Kidney epithelial cell (primary cell): ENCODE measurements at regions not wholly inside any gene's neighbourhood (a gene's known extent, or its start where the extent isn't known, plus 50 kb on each side); places are given as distances from the start of the nearest gene placed in this dataset.

ENCODE experiments used
- DNase-seq: peaks from one replicate; pipeline ENCODE4 v3.0.0-alpha.2; 2010; ENCODE audit warnings: low read depth
- H3K27me3 ChIP-seq: 2 replicates; pipeline ENCODE4 v1.6.0; 2011; ENCODE audit warnings: low read length; ENCODE audit not compliant: control insufficient read depth, insufficient read depth
- H3K36me3 ChIP-seq: 2 replicates; pipeline ENCODE4 v1.5.1; 2011; ENCODE audit warnings: low read length; ENCODE audit not compliant: control insufficient read depth, insufficient read depth
- H3K4me3 ChIP-seq: 2 replicates; pipeline ENCODE4 v1.5.1; 2011; ENCODE audit warnings: low read depth, mild to moderate bottlenecking, control low read depth, low read length
- TF ChIP-seq, protein P1 (sequence below): IDR thresholded peaks from 2 replicates; pipeline ENCODE4 v1.5.1; 2011; ENCODE audit warnings: mild to moderate bottlenecking, moderate library complexity, low read length, control low read depth, inconsistent platforms; ENCODE audit not compliant: insufficient read depth, poor library complexity, severe bottlenecking

DNA sequence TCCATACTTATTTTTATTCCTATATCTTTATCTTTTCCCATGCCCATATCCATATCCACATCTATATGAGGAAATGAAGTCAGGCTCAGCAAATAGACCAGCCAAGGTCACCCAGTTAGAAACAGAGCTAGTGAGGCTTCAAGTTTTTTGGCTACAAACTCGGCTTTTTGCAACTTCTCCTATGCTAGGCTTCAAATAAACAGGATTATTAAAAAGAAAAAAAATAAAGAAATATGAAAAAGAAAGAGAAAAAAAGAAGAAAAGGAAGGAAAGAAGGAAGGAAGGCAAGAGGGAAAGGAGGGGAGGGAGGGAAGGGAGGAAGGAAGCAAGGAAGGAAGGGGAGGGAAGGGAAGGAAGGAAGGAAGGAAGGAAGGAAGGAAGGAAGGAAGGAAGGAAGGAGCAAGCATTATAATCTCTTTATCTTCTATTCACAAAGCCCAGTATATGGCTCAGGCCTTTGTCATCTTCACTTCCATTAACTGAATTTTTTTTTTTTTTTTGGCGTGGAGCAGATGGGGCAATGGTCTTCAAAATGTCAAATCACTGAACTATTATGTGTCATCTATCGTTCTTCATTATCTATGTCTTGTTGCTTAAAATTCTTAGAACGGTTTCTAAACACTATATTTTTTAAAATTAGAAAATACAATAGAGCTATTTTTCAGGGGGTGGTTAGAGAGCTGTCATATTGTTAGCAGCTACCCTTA is 418.2 kb downstream of the VRK1 start:
- peaks cover 5% of the 10 kb centered on the region for H3K27me3 ChIP-seq
- H3K4me3 ChIP-seq: no peak overlapping the region
- no peak for DNase-seq
- TF ChIP-seq, protein P1, sequence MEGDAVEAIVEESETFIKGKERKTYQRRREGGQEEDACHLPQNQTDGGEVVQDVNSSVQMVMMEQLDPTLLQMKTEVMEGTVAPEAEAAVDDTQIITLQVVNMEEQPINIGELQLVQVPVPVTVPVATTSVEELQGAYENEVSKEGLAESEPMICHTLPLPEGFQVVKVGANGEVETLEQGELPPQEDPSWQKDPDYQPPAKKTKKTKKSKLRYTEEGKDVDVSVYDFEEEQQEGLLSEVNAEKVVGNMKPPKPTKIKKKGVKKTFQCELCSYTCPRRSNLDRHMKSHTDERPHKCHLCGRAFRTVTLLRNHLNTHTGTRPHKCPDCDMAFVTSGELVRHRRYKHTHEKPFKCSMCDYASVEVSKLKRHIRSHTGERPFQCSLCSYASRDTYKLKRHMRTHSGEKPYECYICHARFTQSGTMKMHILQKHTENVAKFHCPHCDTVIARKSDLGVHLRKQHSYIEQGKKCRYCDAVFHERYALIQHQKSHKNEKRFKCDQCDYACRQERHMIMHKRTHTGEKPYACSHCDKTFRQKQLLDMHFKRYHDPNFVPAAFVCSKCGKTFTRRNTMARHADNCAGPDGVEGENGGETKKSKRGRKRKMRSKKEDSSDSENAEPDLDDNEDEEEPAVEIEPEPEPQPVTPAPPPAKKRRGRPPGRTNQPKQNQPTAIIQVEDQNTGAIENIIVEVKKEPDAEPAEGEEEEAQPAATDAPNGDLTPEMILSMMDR: no peak
- no peaks in the 10 kb centered on the region for H3K36me3 ChIP-seq

DNA sequence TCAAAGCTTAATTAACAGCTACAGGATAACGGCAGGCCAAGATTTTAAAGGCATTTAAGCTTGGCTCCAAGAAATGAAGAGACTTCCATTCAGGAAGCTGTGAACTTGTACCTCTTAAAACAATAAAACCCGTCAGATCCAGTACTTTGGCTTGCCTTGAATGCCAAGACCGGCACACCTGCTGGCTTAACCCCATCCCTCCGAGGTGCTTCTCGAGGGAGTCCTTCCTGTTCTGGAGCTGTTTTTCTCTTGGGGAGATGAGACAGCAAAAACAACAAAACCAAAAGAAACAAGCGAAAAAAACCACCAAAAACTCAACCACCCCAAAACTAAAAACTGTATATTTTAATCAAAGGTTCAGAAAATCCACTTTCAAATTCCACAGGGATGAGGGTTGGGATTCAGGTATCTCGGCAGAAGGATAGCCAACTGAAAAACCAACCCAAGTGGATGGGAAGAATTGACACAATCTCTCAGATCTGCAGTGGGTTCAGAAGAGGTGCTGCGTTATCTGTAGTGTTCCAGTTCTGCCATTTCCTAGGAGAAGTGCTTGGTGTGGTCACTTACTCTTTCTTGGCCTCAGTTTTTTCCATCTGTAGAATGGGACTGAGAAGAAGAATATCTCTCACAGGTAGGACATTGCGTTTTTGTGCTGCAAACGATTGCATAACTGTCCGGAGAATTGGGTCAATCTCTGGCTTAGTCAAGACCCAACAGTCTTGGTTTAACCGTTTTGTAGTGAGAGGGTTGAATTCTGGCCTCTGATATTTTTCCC is 420.1 kb downstream of the VRK1 start:
- TF ChIP-seq, protein P1: no peak
- no peak for DNase-seq
- Histone ChIP-seq H3K27me3 (peaks cover 5% of the 10 kb centered on the region), H3K4me3 (no peak overlapping the region), H3K36me3 (no peaks in the 10 kb centered on the region)

DNA sequence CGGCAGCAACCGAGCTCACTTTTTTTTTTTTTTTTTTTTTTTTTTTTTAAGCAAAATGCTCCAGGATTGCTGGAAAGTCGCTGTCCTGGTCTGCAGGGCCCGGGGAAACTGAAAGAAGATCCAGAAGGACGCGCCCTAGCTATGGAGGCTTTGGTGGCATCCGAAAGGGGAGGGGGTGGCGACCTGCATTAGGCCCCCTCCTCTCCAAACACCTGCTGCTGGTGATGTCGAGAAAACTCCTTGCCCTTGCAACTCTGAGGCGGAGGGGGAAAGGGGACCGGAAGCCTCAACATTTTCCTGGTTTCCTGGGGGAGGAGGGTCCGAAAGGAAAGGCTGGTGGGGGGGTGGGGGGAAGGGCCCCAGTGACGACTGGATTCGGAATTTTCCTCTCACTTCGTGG is 421.1 kb downstream of the VRK1 start:
- peak overlapping the region; percentile 45 for H3K4me3 ChIP-seq
- DNase-seq: no peak
- H3K36me3 ChIP-seq: no peaks in the 10 kb centered on the region
- TF ChIP-seq, protein P1: no peak
- peaks cover 5% of the 10 kb centered on the region for H3K27me3 ChIP-seq

DNA sequence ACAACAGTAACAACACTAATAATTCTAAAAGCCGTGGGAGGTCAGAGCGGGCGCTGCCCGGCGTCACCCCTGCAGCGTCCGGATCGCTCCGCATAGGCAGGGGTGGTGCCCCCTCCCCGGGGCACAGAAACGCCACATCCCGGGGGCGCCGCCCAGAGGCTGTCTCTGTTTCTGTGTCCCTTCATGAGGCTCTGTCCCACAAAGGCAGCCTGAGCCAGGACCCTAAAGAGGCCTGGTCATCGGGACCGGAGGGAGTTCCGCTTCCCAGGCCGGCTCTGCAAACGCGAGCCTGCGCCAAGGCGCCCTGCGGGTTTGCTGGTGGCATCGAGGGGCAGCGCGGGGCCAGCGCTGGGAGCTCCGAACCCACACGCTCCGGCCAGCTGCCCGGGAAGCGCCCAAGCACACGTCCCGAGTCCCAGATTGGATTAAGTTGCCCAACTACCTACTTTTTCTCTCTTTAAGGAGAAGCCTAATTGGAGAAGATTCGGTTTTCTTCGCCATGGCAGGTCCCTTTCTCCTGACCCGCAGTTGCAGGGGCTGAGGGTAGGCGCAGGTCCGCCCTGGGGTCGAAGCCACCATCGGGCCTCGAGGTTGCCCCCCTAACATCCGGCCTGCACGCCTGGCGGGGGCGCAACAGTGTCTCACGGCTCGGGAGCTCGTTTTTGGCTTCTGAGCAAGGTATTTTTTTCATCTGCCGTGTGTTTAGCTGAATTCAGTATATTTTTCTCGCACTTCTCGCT is 421.7 kb downstream of the VRK1 start:
- no peaks in the 10 kb centered on the region for H3K36me3 ChIP-seq
- peaks cover 5% of the 10 kb centered on the region for H3K27me3 ChIP-seq
- H3K4me3 ChIP-seq: peak overlapping the region; percentile 45
- DNase-seq: no peak
- TF ChIP-seq, protein P1: peak; percentile 25

DNA sequence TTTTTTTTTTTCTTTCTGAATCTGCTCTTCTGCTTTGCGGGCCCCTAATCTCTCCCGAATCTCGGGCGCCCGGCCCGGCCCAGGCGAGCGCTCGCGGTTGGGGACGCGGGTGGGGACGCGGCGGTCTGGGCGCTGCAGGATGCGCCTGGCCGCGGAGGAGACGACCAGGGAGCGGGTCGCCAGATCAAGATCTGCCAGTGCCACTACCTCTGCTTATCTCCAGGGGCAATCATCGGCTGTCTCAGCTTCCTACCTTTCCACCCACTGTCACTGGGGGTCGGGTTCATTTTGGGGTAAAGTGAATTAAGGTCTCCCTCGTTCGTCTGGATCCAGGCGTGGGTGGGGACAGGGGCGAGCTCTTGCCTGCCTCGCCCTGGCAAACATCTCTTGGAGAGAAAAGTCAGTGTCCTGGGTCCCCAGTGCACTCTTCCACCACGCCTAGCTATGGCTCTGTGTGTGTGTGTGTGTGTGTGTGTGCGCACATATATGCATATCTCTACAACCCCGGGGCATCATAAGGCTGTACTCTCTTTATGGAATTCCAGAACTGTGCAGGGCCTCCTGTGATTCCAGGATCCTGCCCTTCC is 422.3 kb downstream of the VRK1 start:
- peaks cover 5% of the 10 kb centered on the region for H3K27me3 ChIP-seq

More for the DNA sequence above, 422.3 kb downstream of the VRK1 start:
- DNase-seq: no peak
- Histone ChIP-seq H3K36me3 (no peaks in the 10 kb centered on the region), H3K4me3 (peak overlapping the region; percentile 45)
- TF ChIP-seq, protein P1: no peak
